HL-60 (cell line): ENCODE measurements at regions not wholly inside any gene's neighbourhood (a gene's known extent, or its start where the extent isn't known, plus 50 kb on each side); places are given as distances from the start of the nearest gene placed in this dataset.

ENCODE experiments used
- DNase-seq, 2 experiments: peaks; one replicate each; pipeline ENCODE4 v3.0.0-alpha.2; 2010 to 2020; ENCODE audit warnings: low read depth in 1 of 2, low spot score in 1 of 2
- H3K27ac ChIP-seq: fragments of 250-450 bp; sonication (Bioruptor Pico); replicated peaks from 2 replicates; pipeline ENCODE4 v1.5.1; 2020; ENCODE audit warnings: mild to moderate bottlenecking, moderate library complexity
- H3K27me3 ChIP-seq: fragments of 250-450 bp; sonication (Bioruptor Pico); 2 replicates; pipeline ENCODE4 v1.5.1; 2021; ENCODE audit warnings: mild to moderate bottlenecking, moderate library complexity; ENCODE audit not compliant: insufficient read depth, poor library complexity, severe bottlenecking
- H3K4me3 ChIP-seq: replicated peaks from 2 replicates; pipeline ENCODE4 v1.5.1; 2011; ENCODE audit warnings: mild to moderate bottlenecking, control low read depth, low read length; ENCODE audit not compliant: insufficient read depth
- GABPA ChIP-seq: IDR thresholded peaks from 2 replicates; pipeline ENCODE4 v1.6.1; 2012; ENCODE audit warnings: low read depth
- POLR2AphosphoS5 ChIP-seq: IDR thresholded peaks from 2 replicates; pipeline ENCODE4 v1.6.1; 2012; ENCODE audit warnings: low read depth
- SPI1 ChIP-seq: IDR thresholded peaks from 2 replicates; pipeline ENCODE4 v1.6.1; 2012; ENCODE audit warnings: low read depth, mild to moderate bottlenecking, borderline replicate concordance
- TF ChIP-seq, protein P1 (sequence below): IDR thresholded peaks from 2 replicates; pipeline ENCODE4 v1.6.1; 2012; ENCODE audit warnings: low read depth; ENCODE audit not compliant: insufficient replicate concordance
- TF ChIP-seq, protein P2 (sequence below): IDR thresholded peaks from one replicate; pipeline ENCODE4 v1.5.1; 2011; ENCODE audit warnings: low read length, control low read depth, inconsistent platforms; ENCODE audit not compliant: insufficient read depth

DNA sequence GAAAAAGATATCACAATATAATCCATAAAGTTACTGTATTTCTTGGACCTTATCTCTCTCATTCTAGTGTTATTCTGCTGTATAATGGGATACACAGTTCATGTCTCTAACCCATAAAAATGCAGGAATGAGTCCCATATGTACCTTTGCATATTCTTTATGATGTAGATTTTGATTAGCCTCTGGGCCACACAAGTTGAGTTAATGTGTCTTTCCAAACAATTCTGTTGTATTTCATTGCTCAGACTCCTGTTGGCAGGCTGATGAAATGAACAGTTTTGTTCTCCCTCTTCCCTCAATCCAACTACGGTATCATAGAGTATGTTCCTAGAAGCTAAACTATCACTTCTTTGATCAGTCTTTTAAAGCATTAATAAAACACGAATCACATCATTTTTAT is 113.2 kb upstream of the SATB2 start:
- H3K27me3 ChIP-seq, result peaks cover 11% of the 10 kb centered on the region
- TF ChIP-seq, protein P1, sequence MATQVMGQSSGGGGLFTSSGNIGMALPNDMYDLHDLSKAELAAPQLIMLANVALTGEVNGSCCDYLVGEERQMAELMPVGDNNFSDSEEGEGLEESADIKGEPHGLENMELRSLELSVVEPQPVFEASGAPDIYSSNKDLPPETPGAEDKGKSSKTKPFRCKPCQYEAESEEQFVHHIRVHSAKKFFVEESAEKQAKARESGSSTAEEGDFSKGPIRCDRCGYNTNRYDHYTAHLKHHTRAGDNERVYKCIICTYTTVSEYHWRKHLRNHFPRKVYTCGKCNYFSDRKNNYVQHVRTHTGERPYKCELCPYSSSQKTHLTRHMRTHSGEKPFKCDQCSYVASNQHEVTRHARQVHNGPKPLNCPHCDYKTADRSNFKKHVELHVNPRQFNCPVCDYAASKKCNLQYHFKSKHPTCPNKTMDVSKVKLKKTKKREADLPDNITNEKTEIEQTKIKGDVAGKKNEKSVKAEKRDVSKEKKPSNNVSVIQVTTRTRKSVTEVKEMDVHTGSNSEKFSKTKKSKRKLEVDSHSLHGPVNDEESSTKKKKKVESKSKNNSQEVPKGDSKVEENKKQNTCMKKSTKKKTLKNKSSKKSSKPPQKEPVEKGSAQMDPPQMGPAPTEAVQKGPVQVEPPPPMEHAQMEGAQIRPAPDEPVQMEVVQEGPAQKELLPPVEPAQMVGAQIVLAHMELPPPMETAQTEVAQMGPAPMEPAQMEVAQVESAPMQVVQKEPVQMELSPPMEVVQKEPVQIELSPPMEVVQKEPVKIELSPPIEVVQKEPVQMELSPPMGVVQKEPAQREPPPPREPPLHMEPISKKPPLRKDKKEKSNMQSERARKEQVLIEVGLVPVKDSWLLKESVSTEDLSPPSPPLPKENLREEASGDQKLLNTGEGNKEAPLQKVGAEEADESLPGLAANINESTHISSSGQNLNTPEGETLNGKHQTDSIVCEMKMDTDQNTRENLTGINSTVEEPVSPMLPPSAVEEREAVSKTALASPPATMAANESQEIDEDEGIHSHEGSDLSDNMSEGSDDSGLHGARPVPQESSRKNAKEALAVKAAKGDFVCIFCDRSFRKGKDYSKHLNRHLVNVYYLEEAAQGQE, result no peak
- TF ChIP-seq, protein P2, sequence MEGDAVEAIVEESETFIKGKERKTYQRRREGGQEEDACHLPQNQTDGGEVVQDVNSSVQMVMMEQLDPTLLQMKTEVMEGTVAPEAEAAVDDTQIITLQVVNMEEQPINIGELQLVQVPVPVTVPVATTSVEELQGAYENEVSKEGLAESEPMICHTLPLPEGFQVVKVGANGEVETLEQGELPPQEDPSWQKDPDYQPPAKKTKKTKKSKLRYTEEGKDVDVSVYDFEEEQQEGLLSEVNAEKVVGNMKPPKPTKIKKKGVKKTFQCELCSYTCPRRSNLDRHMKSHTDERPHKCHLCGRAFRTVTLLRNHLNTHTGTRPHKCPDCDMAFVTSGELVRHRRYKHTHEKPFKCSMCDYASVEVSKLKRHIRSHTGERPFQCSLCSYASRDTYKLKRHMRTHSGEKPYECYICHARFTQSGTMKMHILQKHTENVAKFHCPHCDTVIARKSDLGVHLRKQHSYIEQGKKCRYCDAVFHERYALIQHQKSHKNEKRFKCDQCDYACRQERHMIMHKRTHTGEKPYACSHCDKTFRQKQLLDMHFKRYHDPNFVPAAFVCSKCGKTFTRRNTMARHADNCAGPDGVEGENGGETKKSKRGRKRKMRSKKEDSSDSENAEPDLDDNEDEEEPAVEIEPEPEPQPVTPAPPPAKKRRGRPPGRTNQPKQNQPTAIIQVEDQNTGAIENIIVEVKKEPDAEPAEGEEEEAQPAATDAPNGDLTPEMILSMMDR, result no peak
- no peak for TF ChIP-seq GABPA
- no peak for TF ChIP-seq SPI1
- no peak for TF ChIP-seq POLR2AphosphoS5
- H3K4me3 ChIP-seq, result no peak overlapping the region
- no peak overlapping the region for H3K27ac ChIP-seq
- no peak for DNase-seq

DNA sequence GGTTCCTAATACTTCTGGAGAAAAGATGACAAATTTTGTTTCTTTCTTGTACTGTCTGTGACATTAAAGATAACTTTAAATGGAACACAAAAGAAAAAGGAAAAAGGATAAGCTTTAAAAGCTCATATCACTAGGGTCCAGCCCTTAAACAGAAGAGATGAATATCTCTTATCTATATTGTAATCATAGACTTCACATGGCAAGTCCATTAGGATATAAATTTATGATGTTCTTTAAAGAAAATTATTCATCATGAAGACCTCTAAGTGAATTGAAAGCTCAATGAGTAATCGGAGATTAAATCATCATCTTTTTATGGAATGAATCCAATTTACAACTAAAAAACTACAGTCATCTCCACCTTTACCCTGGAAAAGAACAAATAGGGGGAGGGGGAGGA is 111.6 kb upstream of the SATB2 start:
- TF ChIP-seq GABPA (no peak), SPI1 (no peak), POLR2AphosphoS5 (no peak)
- TF ChIP-seq, protein P2, result no peak
- TF ChIP-seq, protein P1, result no peak
- DNase-seq, result no peak
- peaks cover 11% of the 10 kb centered on the region for H3K27me3 ChIP-seq
- H3K4me3 ChIP-seq, result no peak overlapping the region
- H3K27ac ChIP-seq, result no peak overlapping the region

GRCh38 chr2:199558156-199558555 is 100.4 kb upstream of the SATB2 start:
- no peak for DNase-seq
- TF ChIP-seq, protein P2, result no peak
- TF ChIP-seq SPI1 (no peak), POLR2AphosphoS5 (no peak), GABPA (no peak)
- TF ChIP-seq, protein P1, result no peak
- H3K27me3 ChIP-seq, result no peaks in the 10 kb centered on the region
- no peak overlapping the region for H3K27ac ChIP-seq
- no peak overlapping the region for H3K4me3 ChIP-seq
